ENCODE measurements at regions not wholly inside any gene's neighbourhood (a gene's known extent, or its start where the extent isn't known, plus 50 kb on each side); places are given as distances from the start of the nearest gene placed in this dataset.

- TF ChIP-seq, protein P1, sequence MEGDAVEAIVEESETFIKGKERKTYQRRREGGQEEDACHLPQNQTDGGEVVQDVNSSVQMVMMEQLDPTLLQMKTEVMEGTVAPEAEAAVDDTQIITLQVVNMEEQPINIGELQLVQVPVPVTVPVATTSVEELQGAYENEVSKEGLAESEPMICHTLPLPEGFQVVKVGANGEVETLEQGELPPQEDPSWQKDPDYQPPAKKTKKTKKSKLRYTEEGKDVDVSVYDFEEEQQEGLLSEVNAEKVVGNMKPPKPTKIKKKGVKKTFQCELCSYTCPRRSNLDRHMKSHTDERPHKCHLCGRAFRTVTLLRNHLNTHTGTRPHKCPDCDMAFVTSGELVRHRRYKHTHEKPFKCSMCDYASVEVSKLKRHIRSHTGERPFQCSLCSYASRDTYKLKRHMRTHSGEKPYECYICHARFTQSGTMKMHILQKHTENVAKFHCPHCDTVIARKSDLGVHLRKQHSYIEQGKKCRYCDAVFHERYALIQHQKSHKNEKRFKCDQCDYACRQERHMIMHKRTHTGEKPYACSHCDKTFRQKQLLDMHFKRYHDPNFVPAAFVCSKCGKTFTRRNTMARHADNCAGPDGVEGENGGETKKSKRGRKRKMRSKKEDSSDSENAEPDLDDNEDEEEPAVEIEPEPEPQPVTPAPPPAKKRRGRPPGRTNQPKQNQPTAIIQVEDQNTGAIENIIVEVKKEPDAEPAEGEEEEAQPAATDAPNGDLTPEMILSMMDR (IDR thresholded peaks at IDR 0.05) = no peak
- TF ChIP-seq POLR2A (IDR thresholded peaks at IDR 0.05) = no peak
Measured at GRCh38 chr2:53544871-53545558, 222.6 kb upstream of the CHAC2 start.

Measured in right lobe of liver (tissue), 4 donors.